Esophagus muscularis mucosa (tissue), 4 donors: ENCODE measurements at regions not wholly inside any gene's neighbourhood (a gene's known extent, or its start where the extent isn't known, plus 50 kb on each side); places are given as distances from the start of the nearest gene placed in this dataset.

ENCODE experiments used
- DNase-seq: peaks from one replicate; pipeline ENCODE4 v3.0.0-alpha.2; 2017; ENCODE audit errors: extremely low spot score
- H3K27ac ChIP-seq, 4 donors: fragments of 200-600 bp; sonication (generic); replicated peaks in 1 of 4; 1 replicate in 3 of 4; 2 replicates in 1 of 4; pipeline ENCODE4 v1.5.1; 2016 to 2019; ENCODE audit warnings: mild to moderate bottlenecking in 1 of 4
- H3K27me3 ChIP-seq, 4 donors: fragments of 200-600 bp; sonication (generic); one replicate each; pipeline versions ENCODE4 v1.5.1 to v1.6.0; 2016 to 2019
- H3K36me3 ChIP-seq, 4 donors: fragments of 200-600 bp; sonication (generic); one replicate each; pipeline ENCODE4 v1.5.1; 2016 to 2019
- H3K4me1 ChIP-seq, 4 donors: fragments of 200-600 bp; sonication (generic); one replicate each; pipeline ENCODE4 v1.5.1; 2016 to 2019
- H3K4me3 ChIP-seq, 4 donors: fragments of 200-600 bp; sonication (generic); 1 replicate in 2 of 4; 2 replicates in 2 of 4; pipeline ENCODE4 v1.5.1; 2016 to 2019; ENCODE audit warnings: mild to moderate bottlenecking in 4 of 4, moderate library complexity in 1 of 4
- H3K9me3 ChIP-seq, 4 donors: fragments of 200-600 bp; sonication (generic); 1 replicate in 3 of 4; 2 replicates in 1 of 4; pipeline ENCODE4 v1.5.1; 2016 to 2019
- CTCF ChIP-seq, 3 experiments: fragments of 200-600 bp in 2 of 3; fragments of 450-650 bp in 1 of 3; sonication (generic) in 2 of 3; IDR thresholded peaks; one replicate each; pipeline ENCODE4 v1.5.1; 2017 to 2019; ENCODE audit warnings: antibody characterized with exemption in 3 of 3, mild to moderate bottlenecking in 2 of 3, moderate library complexity in 1 of 3
- EP300 ChIP-seq: sonication (generic); formaldehyde crosslinking; IDR thresholded peaks from one replicate; pipeline ENCODE4 v1.6.1; 2017; ENCODE audit warnings: antibody characterized with exemption
- POLR2A ChIP-seq: fragments of 450-650 bp; IDR thresholded peaks from one replicate; pipeline ENCODE4 v1.6.1; 2017; ENCODE audit warnings: antibody characterized with exemption, moderate library complexity, mild to moderate bottlenecking, low read depth
- POLR2AphosphoS5 ChIP-seq, 2 donors: sonication (generic); formaldehyde crosslinking; IDR thresholded peaks; one replicate each; pipeline ENCODE4 v1.6.1; 2017; ENCODE audit warnings: antibody characterized with exemption in 2 of 2
- WGBS: methylation state at CpG from one replicate; pipeline ENCODE4 v1.1.5; 2018; 5-methylcytosine and 5-hydroxymethylcytosine counted together
- intact Hi-C: fragments of 100-400 bp; cut with DNase I; formaldehyde crosslinking; loops from one replicate; pipeline ENCODE4 v1.15.1; 2023

- no peak for DNase-seq
- 55% methylated on average over 5 of the region's 5 CpGs for WGBS
- Histone ChIP-seq H3K4me3 (no peak overlapping the region), H3K9me3 (no peaks in the 10 kb centered on the region), H3K36me3 (no peaks in the 10 kb centered on the region), H3K4me1 (peaks cover 0 to 3% (median 1%) of the 10 kb centered on the region in 4 donors), H3K27ac (peak overlapping the region; percentile 11 to 47 (median 36)), H3K27me3 (no peaks in the 10 kb centered on the region)
- TF ChIP-seq CTCF (IDR thresholded peaks at IDR 0.05) (no peak), POLR2A (no peak), POLR2AphosphoS5 (IDR thresholded peaks at IDR 0.05) (no peak), EP300 (no peak)
- intact Hi-C loops, result no loop called here
Measured at GRCh38 chr5:8844206-8844605, 701.7 kb downstream of the SEMA5A start.

GRCh38 chr5:8844847-8845246 lies 701.0 kb downstream of the SEMA5A start:
- TF ChIP-seq POLR2A (no peak), POLR2AphosphoS5 (IDR thresholded peaks at IDR 0.05) (no peak), CTCF (IDR thresholded peaks at IDR 0.05) (no peak), EP300 (no peak)
- no peaks in the 10 kb centered on the region for H3K9me3 ChIP-seq
- peaks cover 0 to 3% (median 1%) of the 10 kb centered on the region in 4 donors for H3K4me1 ChIP-seq
- H3K27me3 ChIP-seq, result no peaks in the 10 kb centered on the region
- intact Hi-C loops, result no loop called here
- no peak overlapping the region for H3K4me3 ChIP-seq
- 62% methylated on average over 6 of the region's 6 CpGs for WGBS
- peak overlapping the region in 3 of 4 donors; percentile 11 to 33 (median 11) for H3K27ac ChIP-seq
- H3K36me3 ChIP-seq, result no peaks in the 10 kb centered on the region
- no peak for DNase-seq

GRCh38 chr5:8845296-8845695 lies 700.6 kb downstream of the SEMA5A start:
- H3K27me3 ChIP-seq, result no peaks in the 10 kb centered on the region
- no peak overlapping the region for H3K4me3 ChIP-seq
- no peak for DNase-seq
- no peaks in the 10 kb centered on the region for H3K36me3 ChIP-seq
- peaks cover 0 to 3% (median 1%) of the 10 kb centered on the region in 4 donors for H3K4me1 ChIP-seq
- 84% methylated on average over 5 of the region's 5 CpGs for WGBS
- intact Hi-C loops, result no loop called here
- no peaks in the 10 kb centered on the region for H3K9me3 ChIP-seq
- H3K27ac ChIP-seq, result no peak overlapping the region
- TF ChIP-seq CTCF (IDR thresholded peaks at IDR 0.05) (no peak), POLR2AphosphoS5 (IDR thresholded peaks at IDR 0.05) (no peak), EP300 (no peak), POLR2A (no peak)

GRCh38 chr5:8848366-8848765 lies 697.5 kb downstream of the SEMA5A start:
- TF ChIP-seq EP300, result no peak
- TF ChIP-seq POLR2AphosphoS5 (IDR thresholded peaks at IDR 0.05), result no peak
- no peak for TF ChIP-seq CTCF (IDR thresholded peaks at IDR 0.05)
- no peak for TF ChIP-seq POLR2A
- Histone ChIP-seq H3K27me3 (no peaks in the 10 kb centered on the region), H3K4me3 (no peak overlapping the region), H3K36me3 (no peaks in the 10 kb centered on the region), H3K9me3 (no peaks in the 10 kb centered on the region), H3K27ac (no peak overlapping the region), H3K4me1 (peaks cover 0 to 2% (median under 1%) of the 10 kb centered on the region in 4 donors)
- WGBS, result 87% methylated on average over 7 of the region's 7 CpGs
- DNase-seq, result no peak
- intact Hi-C loops, result no loop called here

GRCh38 chr5:8848997-8849594 lies 696.8 kb downstream of the SEMA5A start:
- DNase-seq, result no peak
- Histone ChIP-seq H3K36me3 (no peaks in the 10 kb centered on the region), H3K4me3 (no peak overlapping the region), H3K27ac (no peak overlapping the region), H3K27me3 (no peaks in the 10 kb centered on the region), H3K4me1 (no peaks in the 10 kb centered on the region), H3K9me3 (no peaks in the 10 kb centered on the region)
- intact Hi-C loops, result no loop called here
- 68% methylated on average over 3 of the region's 3 CpGs for WGBS
- TF ChIP-seq POLR2AphosphoS5 (IDR thresholded peaks at IDR 0.05) (no peak), CTCF (IDR thresholded peaks at IDR 0.05) (no peak), EP300 (no peak), POLR2A (no peak)
